ENCODE measurements at regions not wholly inside any gene's neighbourhood (a gene's known extent, or its start where the extent isn't known, plus 50 kb on each side); places are given as distances from the start of the nearest gene placed in this dataset.
A peak's percentile ranks its signal among the peaks of the same experiment; 100 is the strongest.
"Not testable (repeated sequence)": the region's sequence is repeated elsewhere in the genome, so short reads cannot be mapped to it uniquely, and the experiment has no call there.

GRCh38 chr15:59783774-59784520 is 94.8 kb upstream of the BNIP2 start:
- not testable (repeated sequence) for DNase-seq (ENCODE audit: low spot score)

- DNase-seq (ENCODE audit: low spot score): no peak
These were observed 90.0 kb upstream of the BNIP2 start for GRCh38 chr15:59779110-59779509.

- no peak for DNase-seq (ENCODE audit: low spot score)
These were observed 75.7 kb upstream of the BNIP2 start for GRCh38 chr15:59764775-59765174.

- no peak for DNase-seq (ENCODE audit: low spot score)
These were observed 73.4 kb upstream of the BNIP2 start for GRCh38 chr15:59762558-59762957.

- not testable (repeated sequence) for DNase-seq (ENCODE audit: low spot score)
These were observed 71.1 kb upstream of the BNIP2 start for GRCh38 chr15:59760256-59760655.

GRCh38 chr15:59751552-59752413 is 62.7 kb upstream of the BNIP2 start:
- no peak for DNase-seq (ENCODE audit: low spot score)

GRCh38 chr15:59746777-59747176 is 57.7 kb upstream of the BNIP2 start:
- no peak for DNase-seq (ENCODE audit: low spot score)

GRCh38 chr15:59741274-59741906 is 52.3 kb upstream of the BNIP2 start:
- DNase-seq (ENCODE audit: low spot score): peak; percentile 30

GRCh38 chr15:59739557-59740186 is 50.6 kb upstream of the BNIP2 start:
- DNase-seq (ENCODE audit: low spot score): no peak

Data from GM03348 (cell line).